WTC11 (cell line): ENCODE measurements at regions not wholly inside any gene's neighbourhood (a gene's known extent, or its start where the extent isn't known, plus 50 kb on each side); places are given as distances from the start of the nearest gene placed in this dataset.
"Not testable (repeated sequence)": the region's sequence is repeated elsewhere in the genome, so short reads cannot be mapped to it uniquely, and the experiment has no call there.

Source experiments
- ATF1 ChIP-seq: sonication (generic); formaldehyde crosslinking; IDR thresholded peaks from 2 replicates; pipeline ENCODE4 v1.8.1; 2023; ENCODE audit warnings: mild to moderate bottlenecking, moderate library complexity, missing genetic modification reagents
- CREB1 ChIP-seq: sonication (generic); formaldehyde crosslinking; IDR thresholded peaks from 2 replicates; pipeline ENCODE4 v1.8.0; 2023; ENCODE audit warnings: mild to moderate bottlenecking, missing genetic modification reagents
- FOXK1 ChIP-seq: sonication (generic); formaldehyde crosslinking; IDR thresholded peaks from 2 replicates; pipeline ENCODE4 v1.8.0; 2022; ENCODE audit warnings: mild to moderate bottlenecking, moderate library complexity, missing genetic modification reagents
- JUN ChIP-seq: sonication (generic); formaldehyde crosslinking; IDR thresholded peaks from 2 replicates; pipeline ENCODE4 v1.8.0; 2023; ENCODE audit warnings: mild to moderate bottlenecking, missing genetic modification reagents
- SP1 ChIP-seq: sonication (generic); formaldehyde crosslinking; conservative IDR thresholded peaks from 2 replicates; pipeline ENCODE4 v1.8.1; 2022; ENCODE audit warnings: missing genetic modification reagents
- ZNF121 ChIP-seq: sonication (generic); formaldehyde crosslinking; IDR thresholded peaks from 2 replicates; pipeline ENCODE4 v1.8.0; 2023; ENCODE audit warnings: missing genetic modification reagents
- TF ChIP-seq, protein P1 (sequence below): fragments of 200-600 bp; IDR thresholded peaks from 2 replicates; pipeline ENCODE4 v1.8.0; 2022; ENCODE audit warnings: antibody characterized with exemption
- TF ChIP-seq, protein P2 (sequence below): sonication (generic); formaldehyde crosslinking; IDR thresholded peaks from 2 replicates; pipeline ENCODE4 v1.8.1; 2023; ENCODE audit warnings: mild to moderate bottlenecking, missing genetic modification reagents, moderate library complexity
- TF ChIP-seq, protein P3 (sequence below): sonication (generic); formaldehyde crosslinking; IDR thresholded peaks from 2 replicates; pipeline ENCODE4 v1.8.1; 2022; ENCODE audit warnings: missing genetic modification reagents, borderline replicate concordance
- TF ChIP-seq, protein P4 (sequence below): sonication (generic); formaldehyde crosslinking; conservative IDR thresholded peaks from 2 replicates; pipeline ENCODE4 v1.8.1; 2022; ENCODE audit warnings: mild to moderate bottlenecking, missing genetic modification reagents
- TF ChIP-seq, protein P5 (sequence below): sonication (generic); formaldehyde crosslinking; IDR thresholded peaks from 2 replicates; pipeline ENCODE4 v1.8.1; 2023; ENCODE audit warnings: mild to moderate bottlenecking, moderate library complexity, missing genetic modification reagents
- TF ChIP-seq, protein P6 (sequence below): fragments of 250-450 bp; sonication (Bioruptor Pico); IDR thresholded peaks from 2 replicates; pipeline ENCODE4 v1.9.0; 2021; ENCODE audit warnings: mild to moderate bottlenecking, borderline replicate concordance

DNA sequence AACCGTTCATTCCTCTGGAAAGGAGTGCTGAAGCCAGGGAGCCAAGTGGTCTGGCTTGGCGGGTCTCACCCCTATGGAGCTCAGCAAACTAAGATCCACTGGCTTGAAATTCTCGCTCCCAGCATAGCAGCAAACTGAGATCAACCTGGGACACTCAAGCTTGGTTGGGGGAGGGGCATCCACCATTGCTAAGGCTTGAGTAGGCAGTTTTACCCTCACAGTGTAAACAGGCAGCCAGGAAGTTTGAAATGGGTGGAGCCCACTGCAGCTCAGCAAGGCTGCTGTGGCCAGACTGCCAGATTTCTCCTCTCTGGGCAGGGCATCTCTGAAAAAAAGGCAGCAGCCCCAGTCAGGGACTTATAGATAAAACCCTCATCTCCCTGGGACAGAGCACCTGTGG lies 866.1 kb upstream of the ATXN7L3B start:
- TF ChIP-seq, protein P1, sequence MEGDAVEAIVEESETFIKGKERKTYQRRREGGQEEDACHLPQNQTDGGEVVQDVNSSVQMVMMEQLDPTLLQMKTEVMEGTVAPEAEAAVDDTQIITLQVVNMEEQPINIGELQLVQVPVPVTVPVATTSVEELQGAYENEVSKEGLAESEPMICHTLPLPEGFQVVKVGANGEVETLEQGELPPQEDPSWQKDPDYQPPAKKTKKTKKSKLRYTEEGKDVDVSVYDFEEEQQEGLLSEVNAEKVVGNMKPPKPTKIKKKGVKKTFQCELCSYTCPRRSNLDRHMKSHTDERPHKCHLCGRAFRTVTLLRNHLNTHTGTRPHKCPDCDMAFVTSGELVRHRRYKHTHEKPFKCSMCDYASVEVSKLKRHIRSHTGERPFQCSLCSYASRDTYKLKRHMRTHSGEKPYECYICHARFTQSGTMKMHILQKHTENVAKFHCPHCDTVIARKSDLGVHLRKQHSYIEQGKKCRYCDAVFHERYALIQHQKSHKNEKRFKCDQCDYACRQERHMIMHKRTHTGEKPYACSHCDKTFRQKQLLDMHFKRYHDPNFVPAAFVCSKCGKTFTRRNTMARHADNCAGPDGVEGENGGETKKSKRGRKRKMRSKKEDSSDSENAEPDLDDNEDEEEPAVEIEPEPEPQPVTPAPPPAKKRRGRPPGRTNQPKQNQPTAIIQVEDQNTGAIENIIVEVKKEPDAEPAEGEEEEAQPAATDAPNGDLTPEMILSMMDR = not testable (repeated sequence)
- not testable (repeated sequence) for TF ChIP-seq FOXK1, ATF1, JUN, SP1, CREB1, ZNF121 (CRISPR knock-in tag)
- TF ChIP-seq, protein P2, sequence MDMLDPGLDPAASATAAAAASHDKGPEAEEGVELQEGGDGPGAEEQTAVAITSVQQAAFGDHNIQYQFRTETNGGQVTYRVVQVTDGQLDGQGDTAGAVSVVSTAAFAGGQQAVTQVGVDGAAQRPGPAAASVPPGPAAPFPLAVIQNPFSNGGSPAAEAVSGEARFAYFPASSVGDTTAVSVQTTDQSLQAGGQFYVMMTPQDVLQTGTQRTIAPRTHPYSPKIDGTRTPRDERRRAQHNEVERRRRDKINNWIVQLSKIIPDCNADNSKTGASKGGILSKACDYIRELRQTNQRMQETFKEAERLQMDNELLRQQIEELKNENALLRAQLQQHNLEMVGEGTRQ (CRISPR knock-in tag) = not testable (repeated sequence)
- TF ChIP-seq, protein P3, sequence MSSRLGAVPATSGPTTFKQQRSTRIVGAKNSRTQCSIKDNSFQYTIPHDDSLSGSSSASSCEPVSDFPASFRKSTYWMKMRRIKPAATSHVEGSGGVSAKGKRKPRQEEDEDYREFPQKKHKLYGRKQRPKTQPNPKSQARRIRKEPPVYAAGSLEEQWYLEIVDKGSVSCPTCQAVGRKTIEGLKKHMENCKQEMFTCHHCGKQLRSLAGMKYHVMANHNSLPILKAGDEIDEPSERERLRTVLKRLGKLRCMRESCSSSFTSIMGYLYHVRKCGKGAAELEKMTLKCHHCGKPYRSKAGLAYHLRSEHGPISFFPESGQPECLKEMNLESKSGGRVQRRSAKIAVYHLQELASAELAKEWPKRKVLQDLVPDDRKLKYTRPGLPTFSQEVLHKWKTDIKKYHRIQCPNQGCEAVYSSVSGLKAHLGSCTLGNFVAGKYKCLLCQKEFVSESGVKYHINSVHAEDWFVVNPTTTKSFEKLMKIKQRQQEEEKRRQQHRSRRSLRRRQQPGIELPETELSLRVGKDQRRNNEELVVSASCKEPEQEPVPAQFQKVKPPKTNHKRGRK (CRISPR knock-in tag) = not testable (repeated sequence)
- TF ChIP-seq, protein P4, sequence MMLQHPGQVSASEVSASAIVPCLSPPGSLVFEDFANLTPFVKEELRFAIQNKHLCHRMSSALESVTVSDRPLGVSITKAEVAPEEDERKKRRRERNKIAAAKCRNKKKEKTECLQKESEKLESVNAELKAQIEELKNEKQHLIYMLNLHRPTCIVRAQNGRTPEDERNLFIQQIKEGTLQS = not testable (repeated sequence)
- TF ChIP-seq, protein P5, sequence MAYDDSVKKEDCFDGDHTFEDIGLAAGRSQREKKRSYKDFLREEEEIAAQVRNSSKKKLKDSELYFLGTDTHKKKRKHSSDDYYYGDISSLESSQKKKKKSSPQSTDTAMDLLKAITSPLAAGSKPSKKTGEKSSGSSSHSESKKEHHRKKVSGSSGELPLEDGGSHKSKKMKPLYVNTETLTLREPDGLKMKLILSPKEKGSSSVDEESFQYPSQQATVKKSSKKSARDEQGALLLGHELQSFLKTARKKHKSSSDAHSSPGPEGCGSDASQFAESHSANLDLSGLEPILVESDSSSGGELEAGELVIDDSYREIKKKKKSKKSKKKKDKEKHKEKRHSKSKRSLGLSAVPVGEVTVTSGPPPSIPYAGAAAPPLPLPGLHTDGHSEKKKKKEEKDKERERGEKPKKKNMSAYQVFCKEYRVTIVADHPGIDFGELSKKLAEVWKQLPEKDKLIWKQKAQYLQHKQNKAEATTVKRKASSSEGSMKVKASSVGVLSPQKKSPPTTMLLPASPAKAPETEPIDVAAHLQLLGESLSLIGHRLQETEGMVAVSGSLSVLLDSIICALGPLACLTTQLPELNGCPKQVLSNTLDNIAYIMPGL (CRISPR knock-in tag) = not testable (repeated sequence)
- TF ChIP-seq, protein P6, sequence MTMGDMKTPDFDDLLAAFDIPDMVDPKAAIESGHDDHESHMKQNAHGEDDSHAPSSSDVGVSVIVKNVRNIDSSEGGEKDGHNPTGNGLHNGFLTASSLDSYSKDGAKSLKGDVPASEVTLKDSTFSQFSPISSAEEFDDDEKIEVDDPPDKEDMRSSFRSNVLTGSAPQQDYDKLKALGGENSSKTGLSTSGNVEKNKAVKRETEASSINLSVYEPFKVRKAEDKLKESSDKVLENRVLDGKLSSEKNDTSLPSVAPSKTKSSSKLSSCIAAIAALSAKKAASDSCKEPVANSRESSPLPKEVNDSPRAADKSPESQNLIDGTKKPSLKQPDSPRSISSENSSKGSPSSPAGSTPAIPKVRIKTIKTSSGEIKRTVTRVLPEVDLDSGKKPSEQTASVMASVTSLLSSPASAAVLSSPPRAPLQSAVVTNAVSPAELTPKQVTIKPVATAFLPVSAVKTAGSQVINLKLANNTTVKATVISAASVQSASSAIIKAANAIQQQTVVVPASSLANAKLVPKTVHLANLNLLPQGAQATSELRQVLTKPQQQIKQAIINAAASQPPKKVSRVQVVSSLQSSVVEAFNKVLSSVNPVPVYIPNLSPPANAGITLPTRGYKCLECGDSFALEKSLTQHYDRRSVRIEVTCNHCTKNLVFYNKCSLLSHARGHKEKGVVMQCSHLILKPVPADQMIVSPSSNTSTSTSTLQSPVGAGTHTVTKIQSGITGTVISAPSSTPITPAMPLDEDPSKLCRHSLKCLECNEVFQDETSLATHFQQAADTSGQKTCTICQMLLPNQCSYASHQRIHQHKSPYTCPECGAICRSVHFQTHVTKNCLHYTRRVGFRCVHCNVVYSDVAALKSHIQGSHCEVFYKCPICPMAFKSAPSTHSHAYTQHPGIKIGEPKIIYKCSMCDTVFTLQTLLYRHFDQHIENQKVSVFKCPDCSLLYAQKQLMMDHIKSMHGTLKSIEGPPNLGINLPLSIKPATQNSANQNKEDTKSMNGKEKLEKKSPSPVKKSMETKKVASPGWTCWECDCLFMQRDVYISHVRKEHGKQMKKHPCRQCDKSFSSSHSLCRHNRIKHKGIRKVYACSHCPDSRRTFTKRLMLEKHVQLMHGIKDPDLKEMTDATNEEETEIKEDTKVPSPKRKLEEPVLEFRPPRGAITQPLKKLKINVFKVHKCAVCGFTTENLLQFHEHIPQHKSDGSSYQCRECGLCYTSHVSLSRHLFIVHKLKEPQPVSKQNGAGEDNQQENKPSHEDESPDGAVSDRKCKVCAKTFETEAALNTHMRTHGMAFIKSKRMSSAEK (CRISPR knock-in tag) = not testable (repeated sequence)
